Retinal pigment epithelial cell (primary cell): ENCODE measurements at regions not wholly inside any gene's neighbourhood (a gene's known extent, or its start where the extent isn't known, plus 50 kb on each side); places are given as distances from the start of the nearest gene placed in this dataset.

ENCODE experiments used
- DNase-seq: peaks from one replicate; pipeline ENCODE4 v3.0.0-alpha.2; 2010; ENCODE audit warnings: low read depth
- H3K4me3 ChIP-seq: 2 replicates; pipeline ENCODE4 v1.5.1; 2011; ENCODE audit warnings: mild to moderate bottlenecking, low read length, control low read depth, moderate library complexity
- CTCF ChIP-seq: conservative IDR thresholded peaks from 2 replicates; pipeline ENCODE4 v1.5.1; 2011; ENCODE audit warnings: low read depth, low read length, control low read depth, inconsistent platforms

GRCh38 chr3:102544741-102545140 lies 109.9 kb downstream of the ZPLD1 start:
- no peak for TF ChIP-seq CTCF
- H3K4me3 ChIP-seq, result no peak overlapping the region
- DNase-seq, result no peak

GRCh38 chr3:102545276-102545675 lies 110.5 kb downstream of the ZPLD1 start:
- no peak overlapping the region for H3K4me3 ChIP-seq
- DNase-seq, result no peak
- TF ChIP-seq CTCF, result no peak

GRCh38 chr3:102553876-102554275 lies 119.1 kb downstream of the ZPLD1 start:
- H3K4me3 ChIP-seq, result no peak overlapping the region
- no peak for TF ChIP-seq CTCF
- no peak for DNase-seq

- H3K4me3 ChIP-seq, result no peak overlapping the region
- no peak for TF ChIP-seq CTCF
- no peak for DNase-seq
Measured at GRCh38 chr3:102570511-102570910, 135.7 kb downstream of the ZPLD1 start.

- TF ChIP-seq CTCF, result no peak
- DNase-seq, result no peak
- no peak overlapping the region for H3K4me3 ChIP-seq
Measured at GRCh38 chr3:102571006-102571405, 136.2 kb downstream of the ZPLD1 start.

- no peak overlapping the region for H3K4me3 ChIP-seq
- TF ChIP-seq CTCF, result no peak
- no peak for DNase-seq
Measured at GRCh38 chr3:102571720-102572384, 137.0 kb downstream of the ZPLD1 start.

GRCh38 chr3:102573483-102574028 lies 138.7 kb downstream of the ZPLD1 start:
- TF ChIP-seq CTCF, result no peak
- no peak for DNase-seq

More at GRCh38 chr3:102573483-102574028, 138.7 kb downstream of the ZPLD1 start:
- H3K4me3 ChIP-seq, result no peak overlapping the region
